ENCODE measurements at regions not wholly inside any gene's neighbourhood (a gene's known extent, or its start where the extent isn't known, plus 50 kb on each side); places are given as distances from the start of the nearest gene placed in this dataset.
"Not testable (repeated sequence)": the region's sequence is repeated elsewhere in the genome, so short reads cannot be mapped to it uniquely, and the experiment has no call there.

- DNase-seq, result no peak
These were observed 141.6 kb upstream of the RIOK3 start for GRCh38 chr18:23311351-23312121.

GRCh38 chr18:23313379-23313778 lies 139.7 kb upstream of the RIOK3 start:
- no peak for DNase-seq

- DNase-seq, result no peak
These were observed 138.4 kb upstream of the RIOK3 start for GRCh38 chr18:23314672-23315071.

- no peak for DNase-seq
These were observed 136.8 kb upstream of the RIOK3 start for GRCh38 chr18:23316316-23316715.

- no peak for DNase-seq
These were observed 136.1 kb upstream of the RIOK3 start for GRCh38 chr18:23316988-23317387.

- DNase-seq, result no peak
These were observed 135.0 kb upstream of the RIOK3 start for GRCh38 chr18:23317975-23318675.

GRCh38 chr18:23320709-23321236 lies 132.3 kb upstream of the RIOK3 start:
- no peak for DNase-seq

GRCh38 chr18:23321996-23322395 lies 131.1 kb upstream of the RIOK3 start:
- no peak for DNase-seq

- no peak for DNase-seq
These were observed 128.9 kb upstream of the RIOK3 start for GRCh38 chr18:23324056-23324811.

GRCh38 chr18:23324861-23325260 lies 128.2 kb upstream of the RIOK3 start:
- DNase-seq, result no peak

- DNase-seq, result not testable (repeated sequence)
These were observed 123.4 kb upstream of the RIOK3 start for GRCh38 chr18:23329671-23330070.

GRCh38 chr18:23330423-23330822 lies 122.7 kb upstream of the RIOK3 start:
- no peak for DNase-seq

GRCh38 chr18:23331091-23331920 lies 121.8 kb upstream of the RIOK3 start:
- no peak for DNase-seq

GRCh38 chr18:23332356-23332755 lies 120.7 kb upstream of the RIOK3 start:
- DNase-seq, result no peak

- DNase-seq, result no peak
These were observed 119.3 kb upstream of the RIOK3 start for GRCh38 chr18:23333827-23334226.

- no peak for DNase-seq
These were observed 118.5 kb upstream of the RIOK3 start for GRCh38 chr18:23334569-23334968.

GRCh38 chr18:23336101-23336500 lies 117.0 kb upstream of the RIOK3 start:
- no peak for DNase-seq

GRCh38 chr18:23337599-23338444 lies 115.3 kb upstream of the RIOK3 start:
- no peak for DNase-seq

GRCh38 chr18:23340661-23341060 lies 112.4 kb upstream of the RIOK3 start:
- DNase-seq, result no peak

GRCh38 chr18:23341383-23341782 lies 111.7 kb upstream of the RIOK3 start:
- DNase-seq, result no peak

- DNase-seq, result no peak
These were observed 111.1 kb upstream of the RIOK3 start for GRCh38 chr18:23341983-23342382.

- no peak for DNase-seq
These were observed 110.6 kb upstream of the RIOK3 start for GRCh38 chr18:23342506-23342905.

Data from CD4-positive, alpha-beta T cell treated with Interleukin-21 for 1 hour (primary cell).